ENCODE measurements at regions not wholly inside any gene's neighbourhood (a gene's known extent, or its start where the extent isn't known, plus 50 kb on each side); places are given as distances from the start of the nearest gene placed in this dataset.

DNA sequence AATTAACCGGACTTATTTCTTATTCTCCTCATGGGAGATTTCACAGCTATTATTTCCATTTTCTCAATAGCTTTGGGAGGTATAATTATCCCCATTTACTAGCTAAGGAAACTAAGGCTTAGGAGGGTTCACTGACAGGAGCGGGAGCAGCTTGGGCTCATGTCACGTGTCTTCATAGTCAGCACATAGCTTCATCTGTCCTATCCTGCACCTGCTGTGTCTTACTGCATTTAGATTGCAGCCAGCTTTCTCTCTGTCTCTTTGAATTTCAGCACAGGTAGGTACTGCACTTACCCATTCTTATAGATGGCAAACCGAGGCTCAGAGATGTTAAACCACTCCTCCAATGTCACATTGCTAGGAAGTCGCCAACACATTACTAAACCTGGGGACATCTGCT, 839.9 kb downstream of the MAFB start:
- Histone ChIP-seq H3K9ac (ENCODE audit: low read length) (no peak overlapping the region), H3K9me2 (ENCODE audit: low read depth, low read length) (no peaks in the 10 kb centered on the region), H3K4me2 (ENCODE audit: low read length) (no peak overlapping the region), H3F3A (ENCODE audit: insufficient read depth, low read length) (no peaks in the 10 kb centered on the region), H3K4me1 (ENCODE audit: insufficient read depth, low read length, severe bottlenecking) (no peaks in the 10 kb centered on the region), H3K79me2 (ENCODE audit: insufficient read depth, low read length) (no peaks in the 10 kb centered on the region), H3K27me3 (ENCODE audit: insufficient read depth, low read length) (no peaks in the 10 kb centered on the region), H3K4me3 (ENCODE audit: low read depth, low read length, poor library complexity, severe bottlenecking) (no peak overlapping the region), H3K9me3 (ENCODE audit: low read length) (no peaks in the 10 kb centered on the region), H2AFZ (ENCODE audit: low read length) (no peak overlapping the region), H3K27ac (ENCODE audit: low read depth, low read length, poor library complexity, severe bottlenecking) (no peak overlapping the region), H3K36me3 (ENCODE audit: insufficient read depth, low read length) (no peaks in the 10 kb centered on the region), H4K20me1 (ENCODE audit: insufficient read depth, low read length) (no peaks in the 10 kb centered on the region)
- TF ChIP-seq CTCF (IDR thresholded peaks at IDR 0.05; ENCODE audit: low read length), result no peak
- TF ChIP-seq EZH2 (IDR thresholded peaks at IDR 0.05; ENCODE audit: borderline replicate concordance, low read length), result no peak

DNA sequence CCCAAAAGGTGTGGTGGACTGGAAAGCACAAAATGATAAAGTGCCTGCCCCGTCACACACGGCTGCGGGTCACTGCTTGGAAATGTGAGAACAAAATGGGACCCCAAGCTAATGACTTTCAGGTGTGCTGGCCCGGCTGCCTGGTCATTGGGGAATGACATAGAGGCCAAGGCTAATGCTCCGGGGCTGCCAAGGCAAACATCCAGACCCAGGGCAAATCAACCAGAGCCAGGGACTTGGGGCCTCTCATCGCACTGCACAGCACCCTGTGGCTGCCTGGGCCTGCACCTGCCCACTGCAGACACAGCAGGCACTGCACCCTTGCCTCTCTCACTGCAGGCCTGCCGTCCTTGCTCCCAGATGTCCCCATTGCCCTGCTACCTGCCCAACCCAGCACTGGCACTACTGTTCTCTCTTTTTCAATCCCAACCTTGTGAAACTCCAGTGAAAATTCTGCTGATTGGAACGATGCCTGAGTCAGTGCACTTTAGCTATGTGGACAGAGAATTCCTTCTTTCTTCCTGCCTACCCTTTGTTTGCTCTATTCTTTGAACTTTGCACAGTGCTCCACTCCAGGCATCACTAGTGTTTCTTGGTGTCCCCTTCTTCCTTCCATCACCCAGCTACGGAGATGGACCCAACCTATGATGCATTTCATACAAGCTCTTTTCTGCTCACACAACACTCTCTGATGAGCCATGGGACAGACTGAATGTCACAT, 849.5 kb downstream of the MAFB start:
- Histone ChIP-seq H4K20me1 (ENCODE audit: insufficient read depth, low read length) (no peaks in the 10 kb centered on the region), H2AFZ (ENCODE audit: low read length) (no peak overlapping the region), H3K27me3 (ENCODE audit: insufficient read depth, low read length) (no peaks in the 10 kb centered on the region), H3K36me3 (ENCODE audit: insufficient read depth, low read length) (no peaks in the 10 kb centered on the region), H3K9me2 (ENCODE audit: low read depth, low read length) (no peaks in the 10 kb centered on the region), H3K4me3 (ENCODE audit: low read depth, low read length, poor library complexity, severe bottlenecking) (no peak overlapping the region), H3K4me2 (ENCODE audit: low read length) (no peak overlapping the region), H3K9me3 (ENCODE audit: low read length) (no peaks in the 10 kb centered on the region), H3F3A (ENCODE audit: insufficient read depth, low read length) (no peaks in the 10 kb centered on the region), H3K9ac (ENCODE audit: low read length) (no peak overlapping the region), H3K27ac (ENCODE audit: low read depth, low read length, poor library complexity, severe bottlenecking) (no peak overlapping the region), H3K4me1 (ENCODE audit: insufficient read depth, low read length, severe bottlenecking) (no peaks in the 10 kb centered on the region), H3K79me2 (ENCODE audit: insufficient read depth, low read length) (no peaks in the 10 kb centered on the region)
- TF ChIP-seq EZH2 (IDR thresholded peaks at IDR 0.05; ENCODE audit: borderline replicate concordance, low read length) (no peak), CTCF (IDR thresholded peaks at IDR 0.05; ENCODE audit: low read length) (no peak)

DNA sequence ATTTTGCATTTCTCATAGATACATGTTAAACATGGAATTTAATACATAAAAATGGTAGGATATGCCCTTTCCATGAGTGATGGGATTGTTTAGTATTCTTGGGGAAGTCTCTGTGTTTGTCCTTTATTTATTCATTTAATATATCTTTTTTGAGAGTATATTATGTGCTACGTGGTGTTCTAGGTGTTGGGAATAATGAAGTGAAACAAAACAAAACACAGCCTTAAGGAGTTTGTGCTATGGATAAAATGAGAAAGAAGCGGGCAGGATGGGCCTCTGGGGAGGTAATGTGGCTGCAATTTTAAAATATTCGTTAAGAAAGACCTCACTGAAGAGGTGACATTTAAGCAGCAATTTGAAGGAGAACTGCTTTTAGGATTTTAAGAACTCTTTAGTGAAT, 851.5 kb downstream of the MAFB start:
- Histone ChIP-seq H3K79me2 (ENCODE audit: insufficient read depth, low read length) (no peaks in the 10 kb centered on the region), H3K27ac (ENCODE audit: low read depth, low read length, poor library complexity, severe bottlenecking) (no peak overlapping the region), H3K9ac (ENCODE audit: low read length) (no peak overlapping the region), H3F3A (ENCODE audit: insufficient read depth, low read length) (no peaks in the 10 kb centered on the region), H3K4me3 (ENCODE audit: low read depth, low read length, poor library complexity, severe bottlenecking) (no peak overlapping the region), H3K9me2 (ENCODE audit: low read depth, low read length) (no peaks in the 10 kb centered on the region), H3K9me3 (ENCODE audit: low read length) (no peaks in the 10 kb centered on the region), H3K4me1 (ENCODE audit: insufficient read depth, low read length, severe bottlenecking) (no peaks in the 10 kb centered on the region), H4K20me1 (ENCODE audit: insufficient read depth, low read length) (no peaks in the 10 kb centered on the region), H3K27me3 (ENCODE audit: insufficient read depth, low read length) (no peaks in the 10 kb centered on the region), H3K36me3 (ENCODE audit: insufficient read depth, low read length) (no peaks in the 10 kb centered on the region), H3K4me2 (ENCODE audit: low read length) (no peak overlapping the region), H2AFZ (ENCODE audit: low read length) (no peak overlapping the region)
- TF ChIP-seq CTCF (IDR thresholded peaks at IDR 0.05; ENCODE audit: low read length) (no peak), EZH2 (IDR thresholded peaks at IDR 0.05; ENCODE audit: borderline replicate concordance, low read length) (no peak)
